GM20000 (cell line): ENCODE measurements at regions not wholly inside any gene's neighbourhood (a gene's known extent, or its start where the extent isn't known, plus 50 kb on each side); places are given as distances from the start of the nearest gene placed in this dataset.

Source experiments
- DNase-seq: peaks from one replicate; pipeline ENCODE4 v3.0.0; 2012; ENCODE audit warnings: low spot score
- TF ChIP-seq, protein P1 (sequence below): IDR thresholded peaks from 2 replicates; pipeline ENCODE4 v1.5.1; 2012; ENCODE audit warnings: mild to moderate bottlenecking, control low read depth; ENCODE audit errors: extremely low read depth, missing control alignments

DNA sequence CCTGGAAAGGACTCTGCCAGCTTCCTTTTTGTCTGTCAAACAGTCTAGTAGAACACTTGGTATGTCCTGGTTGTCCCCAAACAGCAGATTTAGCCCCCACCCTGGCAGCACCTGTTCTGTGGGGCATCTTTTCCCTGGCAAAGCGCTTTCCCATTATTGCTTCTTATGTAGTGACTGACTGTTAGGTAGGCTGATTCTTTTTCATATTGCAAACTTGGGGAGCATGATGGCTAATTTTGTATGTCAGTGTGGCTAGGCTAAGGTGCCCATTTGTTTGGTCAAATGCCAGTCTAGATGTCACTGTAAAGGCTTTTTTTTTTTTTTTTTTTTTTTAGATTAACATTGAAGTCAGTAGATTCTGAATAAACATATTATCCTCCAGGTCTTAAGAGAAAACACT lies 140.2 kb downstream of the MYCN start:
- no peak for DNase-seq
- TF ChIP-seq, protein P1, sequence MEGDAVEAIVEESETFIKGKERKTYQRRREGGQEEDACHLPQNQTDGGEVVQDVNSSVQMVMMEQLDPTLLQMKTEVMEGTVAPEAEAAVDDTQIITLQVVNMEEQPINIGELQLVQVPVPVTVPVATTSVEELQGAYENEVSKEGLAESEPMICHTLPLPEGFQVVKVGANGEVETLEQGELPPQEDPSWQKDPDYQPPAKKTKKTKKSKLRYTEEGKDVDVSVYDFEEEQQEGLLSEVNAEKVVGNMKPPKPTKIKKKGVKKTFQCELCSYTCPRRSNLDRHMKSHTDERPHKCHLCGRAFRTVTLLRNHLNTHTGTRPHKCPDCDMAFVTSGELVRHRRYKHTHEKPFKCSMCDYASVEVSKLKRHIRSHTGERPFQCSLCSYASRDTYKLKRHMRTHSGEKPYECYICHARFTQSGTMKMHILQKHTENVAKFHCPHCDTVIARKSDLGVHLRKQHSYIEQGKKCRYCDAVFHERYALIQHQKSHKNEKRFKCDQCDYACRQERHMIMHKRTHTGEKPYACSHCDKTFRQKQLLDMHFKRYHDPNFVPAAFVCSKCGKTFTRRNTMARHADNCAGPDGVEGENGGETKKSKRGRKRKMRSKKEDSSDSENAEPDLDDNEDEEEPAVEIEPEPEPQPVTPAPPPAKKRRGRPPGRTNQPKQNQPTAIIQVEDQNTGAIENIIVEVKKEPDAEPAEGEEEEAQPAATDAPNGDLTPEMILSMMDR = no peak

GRCh38 chr2:16080071-16080470 lies 139.7 kb downstream of the MYCN start:
- TF ChIP-seq, protein P1 = no peak

GRCh38 chr2:16079637-16080036 lies 139.3 kb downstream of the MYCN start:
- TF ChIP-seq, protein P1 = no peak
- DNase-seq = no peak

More at GRCh38 chr2:16080071-16080470, 139.7 kb downstream of the MYCN start:
- DNase-seq = no peak

- TF ChIP-seq, protein P1 = no peak
- no peak for DNase-seq
Observed at GRCh38 chr2:16077601-16078000, 137.3 kb downstream of the MYCN start.

GRCh38 chr2:16076911-16077310 lies 136.6 kb downstream of the MYCN start:
- DNase-seq = no peak

DNA sequence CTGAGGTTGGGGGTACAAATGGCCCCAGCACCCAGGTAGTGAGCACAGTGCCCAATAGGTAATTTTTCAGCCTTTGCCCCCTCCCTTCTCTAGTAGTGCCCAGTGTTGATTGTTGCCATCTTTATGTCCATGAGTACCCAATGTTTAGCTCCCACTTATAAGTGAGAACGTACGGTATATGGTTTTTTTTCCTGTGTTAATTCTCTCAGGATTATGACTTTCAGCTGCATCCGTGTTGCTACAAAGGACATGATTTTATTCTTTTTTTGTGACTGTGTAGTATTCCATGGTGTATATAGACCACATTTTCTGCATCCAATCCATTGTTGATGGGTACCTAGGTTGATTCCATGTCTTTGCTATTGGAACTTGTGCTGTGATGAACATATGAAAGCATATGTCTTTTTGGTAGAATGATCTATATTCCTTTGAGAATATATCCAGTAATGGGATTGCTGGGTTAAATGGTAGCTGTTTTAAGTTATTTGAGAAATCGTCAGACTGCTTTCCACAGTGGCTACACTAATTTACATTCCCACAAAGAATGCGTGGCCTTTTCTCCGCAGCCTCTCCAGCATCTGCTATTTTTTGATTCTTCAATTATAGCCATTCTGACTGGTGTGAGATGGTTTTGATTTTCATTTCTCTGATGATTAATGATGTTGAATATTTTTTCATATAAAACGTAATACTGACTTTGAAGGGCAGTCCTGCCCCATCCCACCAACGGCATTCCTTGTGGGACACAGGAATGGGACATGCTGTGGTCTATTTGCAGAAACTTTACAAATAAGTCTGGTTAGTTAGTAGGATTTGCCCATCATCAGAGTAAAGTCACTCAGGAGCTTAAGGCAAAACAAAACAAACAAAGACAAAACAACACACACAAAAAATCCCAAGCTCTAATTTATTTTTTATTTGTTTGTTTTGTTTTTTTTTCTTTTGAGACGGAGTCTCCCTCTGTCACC lies 135.0 kb downstream of the MYCN start:
- TF ChIP-seq, protein P1 = no peak
- no peak for DNase-seq

More at GRCh38 chr2:16076911-16077310, 136.6 kb downstream of the MYCN start:
- TF ChIP-seq, protein P1 = no peak

DNA sequence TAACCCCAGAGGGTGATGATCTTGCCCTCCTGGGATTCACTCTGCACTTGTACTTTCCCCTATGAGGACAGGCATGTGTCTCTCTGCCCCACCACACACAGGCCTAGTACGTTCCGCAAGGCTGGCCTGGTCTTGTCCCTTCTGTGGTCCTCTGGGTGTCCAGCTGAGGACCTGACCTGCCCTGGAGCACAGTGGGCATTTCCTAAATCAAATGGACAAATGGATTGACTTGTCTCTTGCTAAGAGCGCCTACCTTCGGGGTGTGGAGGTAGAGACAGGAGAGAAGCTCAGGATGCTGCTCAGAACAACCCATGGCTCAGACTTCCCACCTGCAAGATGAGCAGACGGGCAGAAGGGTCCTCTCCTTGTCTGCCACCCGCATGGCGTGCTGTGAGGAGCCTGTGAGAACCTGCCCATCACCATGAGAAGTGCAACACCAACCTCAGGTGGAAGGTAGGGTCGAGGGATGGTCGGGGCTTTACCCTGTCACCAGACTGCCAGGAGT lies 133.6 kb downstream of the MYCN start:
- DNase-seq = no peak
- TF ChIP-seq, protein P1 = no peak
